ENCODE measurements at regions not wholly inside any gene's neighbourhood (a gene's known extent, or its start where the extent isn't known, plus 50 kb on each side); places are given as distances from the start of the nearest gene placed in this dataset.

- TF ChIP-seq EZH2phosphoT487 (IDR thresholded peaks at IDR 0.05; ENCODE audit: borderline replicate concordance, low read length) (no peak), CTCF (IDR thresholded peaks at IDR 0.05; ENCODE audit: low read depth, low read length, poor library complexity, severe bottlenecking) (no peak)
Measured at GRCh38 chr2:79275863-79276262, 116.3 kb upstream of the REG3A start.
